ENCODE measurements at regions not wholly inside any gene's neighbourhood (a gene's known extent, or its start where the extent isn't known, plus 50 kb on each side); places are given as distances from the start of the nearest gene placed in this dataset.

GRCh38 chr22:44609400-44609988, 92.5 kb upstream of the PRR5 start:
- TF ChIP-seq POLR2AphosphoS5 (IDR thresholded peaks at IDR 0.05; ENCODE audit: low read depth, low read length) (no peak), ZBTB33 (IDR thresholded peaks at IDR 0.05; ENCODE audit: extremely low read depth, insufficient replicate concordance, low read length) (no peak), JUND (IDR thresholded peaks at IDR 0.05) (no peak), POLR2A (IDR thresholded peaks at IDR 0.05; ENCODE audit: borderline replicate concordance, extremely low read depth, insufficient read depth, insufficient read length) (no peak), REST (IDR thresholded peaks at IDR 0.05; ENCODE audit: low read depth) (no peak), EZH2 (IDR thresholded peaks at IDR 0.05) (no peak), CEBPB (IDR thresholded peaks at IDR 0.05; ENCODE audit: low read depth) (no peak), ZFX (IDR thresholded peaks at IDR 0.05) (no peak), EZH2phosphoT487 (IDR thresholded peaks at IDR 0.05; ENCODE audit: borderline replicate concordance) (no peak), YY1 (IDR thresholded peaks at IDR 0.05; ENCODE audit: extremely low read depth, insufficient replicate concordance, low read depth, low read length) (no peak)
- TF ChIP-seq, protein P1, sequence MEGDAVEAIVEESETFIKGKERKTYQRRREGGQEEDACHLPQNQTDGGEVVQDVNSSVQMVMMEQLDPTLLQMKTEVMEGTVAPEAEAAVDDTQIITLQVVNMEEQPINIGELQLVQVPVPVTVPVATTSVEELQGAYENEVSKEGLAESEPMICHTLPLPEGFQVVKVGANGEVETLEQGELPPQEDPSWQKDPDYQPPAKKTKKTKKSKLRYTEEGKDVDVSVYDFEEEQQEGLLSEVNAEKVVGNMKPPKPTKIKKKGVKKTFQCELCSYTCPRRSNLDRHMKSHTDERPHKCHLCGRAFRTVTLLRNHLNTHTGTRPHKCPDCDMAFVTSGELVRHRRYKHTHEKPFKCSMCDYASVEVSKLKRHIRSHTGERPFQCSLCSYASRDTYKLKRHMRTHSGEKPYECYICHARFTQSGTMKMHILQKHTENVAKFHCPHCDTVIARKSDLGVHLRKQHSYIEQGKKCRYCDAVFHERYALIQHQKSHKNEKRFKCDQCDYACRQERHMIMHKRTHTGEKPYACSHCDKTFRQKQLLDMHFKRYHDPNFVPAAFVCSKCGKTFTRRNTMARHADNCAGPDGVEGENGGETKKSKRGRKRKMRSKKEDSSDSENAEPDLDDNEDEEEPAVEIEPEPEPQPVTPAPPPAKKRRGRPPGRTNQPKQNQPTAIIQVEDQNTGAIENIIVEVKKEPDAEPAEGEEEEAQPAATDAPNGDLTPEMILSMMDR (IDR thresholded peaks at IDR 0.05 in 2 of 3, conservative IDR thresholded peaks at IDR 0.05 in 1 of 3; ENCODE audit: borderline replicate concordance in 1 of 3, insufficient read depth in 1 of 3, low read depth in 2 of 3, low read length in 2 of 3), result no peak
- TF ChIP-seq, protein P2, sequence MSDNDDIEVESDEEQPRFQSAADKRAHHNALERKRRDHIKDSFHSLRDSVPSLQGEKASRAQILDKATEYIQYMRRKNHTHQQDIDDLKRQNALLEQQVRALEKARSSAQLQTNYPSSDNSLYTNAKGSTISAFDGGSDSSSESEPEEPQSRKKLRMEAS (IDR thresholded peaks at IDR 0.05), result no peak
- TF ChIP-seq, protein P3, sequence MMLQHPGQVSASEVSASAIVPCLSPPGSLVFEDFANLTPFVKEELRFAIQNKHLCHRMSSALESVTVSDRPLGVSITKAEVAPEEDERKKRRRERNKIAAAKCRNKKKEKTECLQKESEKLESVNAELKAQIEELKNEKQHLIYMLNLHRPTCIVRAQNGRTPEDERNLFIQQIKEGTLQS (IDR thresholded peaks at IDR 0.05), result no peak
